HG02970 (cell line): ENCODE measurements at regions not wholly inside any gene's neighbourhood (a gene's known extent, or its start where the extent isn't known, plus 50 kb on each side); places are given as distances from the start of the nearest gene placed in this dataset.
"Not testable (repeated sequence)": the region's sequence is repeated elsewhere in the genome, so short reads cannot be mapped to it uniquely, and the experiment has no call there.

Experiments
- ATAC-seq: cut with Tn5 transposase; IDR thresholded peaks from one replicate; pipeline ENCODE4 v1.9.1; 2021; ENCODE audit warnings: mild to moderate bottlenecking, moderate library complexity, moderate number of reproducible peaks; ENCODE audit not compliant: unreplicated experiment, low FRiP score

DNA sequence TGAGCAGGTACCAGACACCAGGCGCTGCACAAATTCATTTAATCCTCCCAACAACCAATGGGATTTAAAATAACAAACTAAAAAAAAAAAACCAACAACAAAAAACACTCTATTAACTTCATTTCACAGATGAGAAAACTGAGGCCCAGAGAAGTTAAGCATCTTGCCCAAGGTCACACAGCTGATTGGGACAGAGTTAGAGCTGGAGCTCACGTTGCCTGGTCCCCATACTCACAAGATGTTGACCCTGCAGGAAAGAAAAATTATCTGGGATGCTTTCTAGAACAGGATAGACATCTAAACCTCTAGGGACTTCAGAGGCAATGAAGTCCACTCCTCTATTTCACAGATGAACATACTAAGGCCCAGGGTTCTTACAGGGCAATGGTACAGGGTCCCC is 175.3 kb downstream of the PSMG1 start:
- ATAC-seq = no peak

DNA sequence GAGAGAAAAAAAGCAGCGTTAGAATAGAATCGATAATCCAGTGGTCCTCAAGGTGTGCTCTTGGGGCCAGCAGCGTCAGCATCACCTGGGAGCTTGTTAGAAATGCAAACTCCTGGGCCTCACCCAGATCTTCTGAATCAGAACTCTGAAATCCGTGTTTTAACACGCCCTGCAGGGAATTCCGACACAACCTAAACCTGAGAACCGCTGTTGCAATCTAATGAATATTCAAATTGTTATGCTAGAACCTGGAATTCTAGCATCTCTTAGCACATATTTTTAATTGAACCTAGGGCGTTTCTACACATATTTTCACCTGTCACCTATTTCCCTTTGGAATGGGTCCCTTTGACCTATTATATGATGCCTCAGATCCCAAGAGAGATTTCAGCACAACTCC is 175.7 kb downstream of the PSMG1 start:
- no peak for ATAC-seq

DNA sequence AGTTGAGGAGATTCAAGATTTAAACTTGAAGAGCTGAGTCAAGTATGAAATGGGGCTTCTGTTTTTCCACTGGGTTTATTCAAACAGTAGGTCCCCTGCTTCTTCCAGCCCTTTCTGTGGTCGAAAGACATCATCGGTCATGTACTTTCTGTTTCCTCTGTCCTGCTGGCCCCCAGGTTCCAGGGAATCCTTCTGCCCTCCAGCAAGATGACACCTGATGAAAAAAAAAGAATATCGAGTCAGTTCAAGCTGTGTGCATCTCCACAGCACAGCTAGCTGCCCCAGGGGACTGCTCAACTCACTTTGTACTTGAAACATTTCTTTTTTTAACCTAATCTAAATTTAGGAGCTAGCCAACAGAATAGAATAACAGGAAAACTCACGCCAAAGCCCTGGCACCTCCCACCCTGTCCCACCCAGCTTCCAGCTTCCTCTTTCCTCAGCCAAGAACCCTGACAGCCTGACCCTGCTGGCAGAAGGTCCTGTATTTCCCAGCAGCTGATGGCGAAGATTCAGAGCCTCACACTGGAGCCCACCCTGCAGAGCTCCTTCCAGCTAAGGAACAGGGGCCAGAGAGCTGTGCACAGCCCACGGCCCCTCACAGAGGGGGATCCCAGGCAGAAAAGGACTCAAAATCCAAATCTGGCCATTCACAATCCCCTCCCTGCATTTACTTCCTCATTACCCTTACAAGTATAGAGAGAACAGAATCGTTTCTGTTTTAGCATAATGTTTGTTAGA is 176.5 kb downstream of the PSMG1 start:
- ATAC-seq = no peak

DNA sequence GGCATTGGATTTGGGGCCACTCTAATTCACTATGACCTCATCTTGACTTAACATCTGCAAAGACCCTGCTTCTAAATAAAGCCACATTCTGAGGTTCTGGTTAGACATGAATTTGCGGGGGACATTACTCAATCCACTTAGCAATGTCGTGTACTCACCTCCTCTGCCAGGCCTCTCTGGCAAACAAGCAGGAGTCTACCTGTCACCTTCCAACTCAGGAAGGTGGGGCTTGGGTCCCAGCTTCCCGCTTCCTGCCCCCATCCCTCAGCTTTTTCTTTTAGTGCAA is 177.8 kb downstream of the PSMG1 start:
- ATAC-seq = no peak

DNA sequence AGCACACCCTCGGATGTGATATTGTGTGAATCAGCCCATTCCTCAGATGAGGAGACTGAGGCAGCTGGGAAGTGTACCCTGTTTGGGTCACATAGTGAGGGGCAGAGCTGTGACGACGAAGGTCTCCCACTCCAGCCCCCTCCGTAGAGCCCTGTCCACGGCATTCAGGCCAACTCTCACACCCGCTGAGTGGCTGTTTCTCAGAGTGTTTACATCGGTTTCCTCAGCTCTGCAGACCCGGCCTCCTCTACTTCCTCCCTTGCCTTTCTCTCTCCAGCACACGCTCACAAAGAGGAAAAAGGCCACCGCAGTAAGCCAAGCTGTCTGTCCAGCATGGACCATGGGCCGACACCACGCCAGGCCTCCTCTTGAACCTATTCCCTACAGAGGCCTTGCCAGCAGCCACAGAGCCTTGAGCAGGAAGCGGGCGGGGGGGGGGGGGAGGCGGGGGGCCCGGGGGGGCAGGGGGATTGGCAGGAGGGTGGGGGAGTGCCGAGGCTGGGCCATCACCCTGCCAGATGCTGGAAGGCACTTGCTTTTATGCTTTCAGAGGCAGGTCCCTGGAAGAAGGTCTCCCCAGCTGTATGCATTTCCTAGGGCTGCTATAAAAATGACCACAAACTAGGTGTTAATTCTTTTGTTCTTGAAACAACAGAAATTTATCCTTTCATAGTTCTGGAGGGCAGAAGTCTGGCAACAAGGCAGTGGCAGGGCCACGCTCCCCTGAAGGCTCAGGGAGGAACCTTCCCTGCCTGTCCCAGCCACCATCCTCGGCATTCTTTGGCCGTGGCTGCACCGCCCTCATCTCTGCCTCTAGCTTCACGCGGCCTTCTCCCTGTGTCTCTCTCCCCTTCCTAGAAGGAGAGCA is 178.4 kb downstream of the PSMG1 start:
- no peak for ATAC-seq

DNA sequence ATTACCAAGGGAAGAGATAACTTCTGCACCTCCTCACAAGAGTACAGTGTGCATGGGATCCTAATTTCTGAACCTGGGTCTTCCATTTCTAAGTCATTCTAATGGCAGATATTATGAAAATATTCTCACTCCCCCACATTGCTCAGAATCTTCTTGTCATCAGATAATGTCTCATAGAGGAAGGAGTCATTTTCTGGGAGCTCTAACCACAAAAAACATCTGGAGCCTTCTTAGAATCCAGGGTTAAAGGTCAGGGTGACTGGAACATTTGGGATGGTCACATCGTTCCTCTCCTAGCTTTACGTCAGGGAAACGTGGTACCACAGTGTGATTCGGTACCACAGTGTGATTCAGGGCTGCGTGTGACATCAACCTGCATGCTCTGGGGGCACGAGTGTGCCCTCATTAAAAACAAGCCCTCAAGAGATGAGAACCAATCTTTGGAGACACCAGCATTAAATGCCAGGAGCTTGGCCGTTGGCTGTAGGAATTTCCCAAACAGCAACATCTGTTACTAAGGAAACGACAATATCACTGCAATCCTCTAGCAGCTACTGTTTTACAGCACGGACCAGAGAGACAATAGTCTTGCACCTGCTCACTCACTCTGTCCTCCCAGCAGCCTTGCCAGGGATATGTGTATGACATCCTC is 179.1 kb downstream of the PSMG1 start:
- ATAC-seq = no peak

DNA sequence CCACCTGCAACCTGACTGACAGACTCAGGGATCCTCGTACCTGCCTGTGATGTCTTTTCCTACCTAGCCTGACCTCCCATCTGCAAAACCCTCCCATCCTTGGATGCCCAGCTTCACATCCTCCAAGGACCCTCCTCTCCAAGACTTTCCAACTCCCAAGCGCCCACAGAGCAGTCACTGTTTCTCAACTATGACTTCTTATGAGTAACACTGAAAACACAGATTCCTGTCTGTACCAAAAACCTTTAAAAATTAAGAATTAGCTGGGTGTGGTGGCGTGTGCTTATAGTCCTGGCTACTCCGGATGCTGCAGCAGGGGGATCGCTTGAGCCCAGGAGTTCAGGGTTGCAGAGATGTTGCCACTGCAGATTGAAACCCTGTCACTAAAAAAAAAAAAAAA is 181.9 kb downstream of the PSMG1 start:
- ATAC-seq = no peak

DNA sequence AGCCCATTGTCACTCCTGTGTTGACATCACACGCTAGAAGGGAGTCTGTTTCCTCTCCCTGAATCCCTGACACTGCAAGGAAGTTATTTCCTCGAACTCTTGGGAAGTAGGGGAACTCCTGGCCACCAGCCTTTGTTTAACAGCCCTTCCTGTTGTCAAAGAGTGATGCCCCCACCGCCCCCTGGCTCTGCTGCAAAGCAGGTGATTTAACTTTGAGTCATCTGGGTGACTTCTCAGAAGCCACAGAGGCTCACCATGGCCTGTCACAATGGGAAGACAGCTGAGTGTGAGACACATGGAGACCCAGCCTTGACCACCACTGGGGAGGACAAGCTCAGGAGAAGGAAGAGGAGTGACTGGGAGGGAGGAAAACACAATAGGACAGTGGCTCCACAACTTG is 182.8 kb downstream of the PSMG1 start:
- no peak for ATAC-seq

DNA sequence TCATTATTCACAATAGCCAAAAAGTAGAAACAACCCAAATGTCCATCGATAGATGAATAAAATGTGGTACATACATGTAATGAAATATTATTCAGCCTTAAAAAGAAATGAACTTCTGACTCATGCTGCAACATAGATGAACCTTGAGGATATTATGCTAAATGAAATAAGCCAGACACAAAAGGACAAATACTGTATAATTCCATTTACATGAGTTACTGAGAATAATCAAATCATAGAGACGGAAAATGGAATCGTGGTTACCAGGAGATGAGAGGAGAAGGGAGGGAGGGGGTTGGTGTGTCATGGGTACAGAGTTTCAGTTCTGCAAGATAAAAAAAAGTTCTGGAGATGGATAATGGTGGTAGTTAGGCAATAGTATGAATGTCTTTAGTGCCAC is 184.1 kb downstream of the PSMG1 start:
- no peak for ATAC-seq

DNA sequence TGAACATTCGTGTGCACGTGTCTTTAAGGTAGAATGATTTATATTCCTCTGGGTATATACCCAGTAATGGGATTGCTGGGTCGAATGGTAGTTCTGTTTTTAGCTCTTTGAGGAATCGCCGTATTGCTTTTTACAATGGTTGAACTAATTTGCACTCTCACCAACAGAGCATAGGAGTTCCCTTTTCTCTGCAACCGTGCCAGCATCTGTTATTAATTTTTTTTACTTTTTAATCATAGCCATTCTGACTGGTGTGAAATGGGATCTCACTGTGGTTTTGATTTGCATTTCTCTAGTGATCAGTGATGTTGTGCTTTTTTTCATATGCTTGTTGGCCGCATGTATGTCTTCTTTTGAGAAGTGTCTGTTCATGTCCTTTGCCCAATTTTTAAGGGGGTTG is 185.0 kb downstream of the PSMG1 start:
- not testable (repeated sequence) for ATAC-seq

DNA sequence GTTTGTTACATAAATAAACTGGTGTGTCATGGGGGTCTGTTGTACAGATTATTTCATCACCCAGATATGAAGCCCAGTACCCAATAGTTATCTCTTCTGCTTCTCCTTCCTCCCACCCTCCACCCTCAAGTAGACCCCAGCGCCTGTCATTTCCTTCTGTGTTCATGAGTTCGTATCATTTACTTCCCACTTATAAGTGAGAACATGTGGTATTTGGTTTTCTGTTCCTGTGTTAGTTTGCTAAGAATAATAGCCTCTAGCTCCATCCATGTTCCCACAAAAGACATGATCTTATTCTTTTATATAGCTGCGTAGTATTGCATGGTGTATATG is 185.4 kb downstream of the PSMG1 start:
- not testable (repeated sequence) for ATAC-seq

DNA sequence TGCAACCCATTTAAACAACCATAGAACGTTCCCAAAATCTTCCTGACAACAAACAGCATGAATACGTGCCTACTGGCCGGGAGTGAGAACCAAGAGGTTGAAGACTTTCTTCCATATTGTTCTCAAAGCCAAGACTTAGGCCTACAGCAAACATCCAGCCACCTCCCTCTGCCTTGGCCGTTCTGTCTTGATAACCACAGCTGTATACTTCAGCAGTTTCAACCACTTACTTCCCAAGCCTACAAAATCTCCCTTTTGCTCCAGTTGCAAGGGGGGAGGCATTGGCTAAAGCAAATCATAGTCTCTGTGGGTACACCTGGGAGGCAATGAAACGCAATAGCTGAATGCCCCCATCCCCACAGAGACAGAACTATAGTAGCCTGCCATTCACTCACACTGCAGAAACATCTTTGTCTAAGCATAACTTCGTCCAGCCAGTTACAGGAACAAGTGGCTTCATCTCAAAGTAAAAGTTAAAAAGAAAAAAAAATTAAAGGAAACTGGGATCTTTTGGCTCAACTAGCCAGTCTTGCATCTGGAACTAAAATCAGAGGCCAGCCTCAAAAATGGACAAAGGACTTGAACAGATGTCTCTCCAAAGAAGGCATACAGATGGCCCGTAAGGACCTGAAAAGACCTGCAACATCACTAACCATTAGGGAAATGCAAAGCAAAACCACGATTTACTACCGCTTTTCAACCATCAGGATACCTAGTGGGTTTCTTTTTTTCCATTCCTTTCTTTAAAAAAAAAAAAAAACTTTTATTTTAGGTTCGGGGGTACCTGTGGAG is 186.0 kb downstream of the PSMG1 start:
- no peak for ATAC-seq

DNA sequence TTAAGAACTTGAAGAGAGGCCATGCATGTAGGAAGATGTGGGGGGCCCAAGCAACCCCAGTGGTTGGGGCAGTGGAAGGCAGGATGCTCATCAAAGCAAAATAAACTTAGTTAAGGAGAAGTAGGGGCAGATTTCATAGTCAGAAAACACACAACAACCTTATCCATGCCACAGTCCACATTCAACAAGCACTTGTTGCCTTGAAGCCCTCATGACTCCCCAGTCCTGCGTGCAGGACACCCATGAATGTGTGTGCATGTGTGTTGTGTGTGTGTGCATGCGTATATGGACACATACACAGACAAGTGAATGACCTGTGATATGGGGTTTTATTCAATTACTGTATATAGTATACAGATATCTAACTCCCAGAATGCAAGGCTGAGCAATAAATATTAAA is 186.9 kb downstream of the PSMG1 start:
- ATAC-seq = no peak

DNA sequence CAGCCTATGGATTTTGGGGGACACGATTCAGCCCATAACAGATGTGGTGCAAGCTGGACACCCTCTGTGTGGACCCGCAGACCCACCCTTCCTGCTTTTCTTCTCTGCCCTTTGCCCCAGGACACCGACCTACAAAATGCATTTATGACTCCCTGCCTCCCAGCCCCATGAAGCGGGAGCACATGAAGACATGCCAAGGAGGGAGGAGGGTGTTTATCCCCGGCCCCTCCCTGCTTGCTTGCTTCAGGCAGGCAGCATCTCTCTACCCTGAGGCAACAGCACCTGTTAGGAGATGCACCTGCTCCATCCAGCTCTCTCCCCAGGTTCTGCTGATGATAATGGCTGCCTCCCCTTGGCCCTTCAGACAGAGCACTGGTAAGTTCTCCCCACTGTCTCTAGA is 187.5 kb downstream of the PSMG1 start:
- no peak for ATAC-seq

DNA sequence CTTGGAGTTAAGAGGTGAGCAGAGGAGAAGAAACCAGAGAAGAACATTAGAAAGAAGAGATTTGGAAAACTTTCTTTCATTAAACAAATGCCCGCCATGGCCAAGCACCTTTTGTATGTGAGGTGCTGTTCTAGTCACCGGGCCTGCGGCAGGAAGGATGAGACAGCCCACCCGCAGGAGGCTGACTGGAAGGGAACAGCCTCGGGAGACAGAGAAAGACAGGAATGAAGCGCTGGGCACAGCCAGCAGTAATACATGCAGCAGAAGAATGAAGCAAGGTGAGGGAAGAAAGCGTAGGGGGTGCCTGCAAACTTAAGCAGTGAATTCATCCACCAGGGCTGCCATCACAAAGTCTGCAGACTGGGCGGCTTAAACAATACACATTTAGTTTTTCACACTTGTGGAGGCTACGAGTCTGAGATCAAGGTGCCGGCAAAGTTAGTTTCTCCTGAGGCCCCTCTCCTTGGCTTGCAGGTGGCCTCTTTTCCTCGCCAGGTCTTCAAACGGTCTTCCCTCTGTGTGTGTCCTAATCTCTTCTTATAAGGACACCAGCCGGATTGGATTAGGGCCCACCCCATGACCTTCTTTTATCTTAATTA is 188.1 kb downstream of the PSMG1 start:
- ATAC-seq = no peak

DNA sequence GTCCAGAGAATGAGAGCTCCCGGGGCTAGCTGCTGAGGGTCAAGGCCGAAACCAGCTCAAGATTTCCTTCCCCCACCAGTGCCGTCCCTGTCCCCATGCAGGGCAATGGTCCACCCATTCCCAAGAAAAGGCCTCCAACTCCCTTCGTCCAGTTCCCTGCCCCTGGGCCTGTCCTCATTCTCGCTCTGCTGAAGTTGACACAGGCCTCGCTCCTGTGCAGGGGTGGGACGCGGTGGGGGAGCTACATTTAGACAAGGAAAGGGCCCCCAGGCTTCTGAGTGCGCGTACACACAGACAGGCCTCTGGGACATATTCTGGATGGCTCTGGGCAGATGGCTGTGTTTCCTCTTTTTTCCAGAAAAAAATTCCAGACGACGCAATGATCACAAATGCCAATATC is 188.3 kb downstream of the ETS2 start:
- no peak for ATAC-seq

DNA sequence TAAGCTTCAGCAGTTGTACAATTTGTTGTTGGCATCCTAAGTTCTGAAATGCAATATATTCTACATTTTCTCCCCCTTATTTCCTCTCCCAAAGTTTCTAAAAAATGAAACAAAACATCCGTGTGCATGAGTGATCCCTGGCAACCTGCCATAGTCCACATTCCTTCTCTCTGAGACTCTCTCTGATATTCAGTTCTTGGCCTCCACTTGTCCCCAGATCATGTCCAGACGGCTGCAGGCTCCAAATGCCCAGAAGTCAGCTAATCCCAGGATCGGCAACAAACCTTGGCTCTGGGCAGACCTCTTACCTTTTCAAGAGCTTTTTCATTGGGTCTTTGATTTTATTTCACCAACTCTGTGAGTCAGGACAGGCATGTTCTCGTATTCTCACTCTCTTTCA is 187.8 kb downstream of the ETS2 start:
- ATAC-seq = no peak

DNA sequence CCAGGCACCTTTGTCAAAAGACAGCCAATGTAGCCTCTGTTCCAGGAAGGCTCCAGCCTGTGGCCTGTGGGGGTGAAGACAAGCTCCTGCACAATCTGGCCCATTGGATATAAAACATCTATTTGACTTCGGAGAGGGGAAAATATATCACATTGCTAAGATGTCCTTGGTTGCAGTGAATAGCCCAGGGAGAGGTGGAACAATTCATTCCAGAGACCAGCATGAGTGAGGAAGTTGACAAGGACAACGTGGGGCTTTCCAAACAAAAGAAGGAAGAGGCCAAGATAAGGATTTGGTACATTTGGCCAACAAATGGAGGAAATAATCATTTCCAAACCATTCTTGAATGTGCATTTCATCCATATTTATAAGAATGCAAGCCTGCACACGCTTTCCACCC is 187.0 kb downstream of the ETS2 start:
- ATAC-seq = no peak

DNA sequence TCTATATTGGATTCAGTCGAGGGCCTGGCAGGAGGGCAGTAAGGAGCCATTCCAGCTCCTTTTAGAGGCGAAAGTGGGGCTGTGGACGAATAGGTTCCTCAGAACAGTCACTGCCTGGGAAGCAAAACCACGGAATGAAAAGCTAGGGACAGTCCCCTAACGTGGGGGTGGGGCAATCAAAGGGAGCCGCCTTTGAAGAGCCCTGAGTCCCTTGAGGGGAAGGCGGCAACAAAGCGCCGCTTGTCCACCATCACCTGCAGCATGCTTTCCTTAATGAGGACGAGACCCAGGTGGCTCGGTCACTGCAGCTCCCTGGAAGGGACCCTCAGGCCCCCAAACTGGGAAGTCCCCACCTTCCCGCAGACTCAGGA is 184.7 kb downstream of the ETS2 start:
- ATAC-seq = no peak

DNA sequence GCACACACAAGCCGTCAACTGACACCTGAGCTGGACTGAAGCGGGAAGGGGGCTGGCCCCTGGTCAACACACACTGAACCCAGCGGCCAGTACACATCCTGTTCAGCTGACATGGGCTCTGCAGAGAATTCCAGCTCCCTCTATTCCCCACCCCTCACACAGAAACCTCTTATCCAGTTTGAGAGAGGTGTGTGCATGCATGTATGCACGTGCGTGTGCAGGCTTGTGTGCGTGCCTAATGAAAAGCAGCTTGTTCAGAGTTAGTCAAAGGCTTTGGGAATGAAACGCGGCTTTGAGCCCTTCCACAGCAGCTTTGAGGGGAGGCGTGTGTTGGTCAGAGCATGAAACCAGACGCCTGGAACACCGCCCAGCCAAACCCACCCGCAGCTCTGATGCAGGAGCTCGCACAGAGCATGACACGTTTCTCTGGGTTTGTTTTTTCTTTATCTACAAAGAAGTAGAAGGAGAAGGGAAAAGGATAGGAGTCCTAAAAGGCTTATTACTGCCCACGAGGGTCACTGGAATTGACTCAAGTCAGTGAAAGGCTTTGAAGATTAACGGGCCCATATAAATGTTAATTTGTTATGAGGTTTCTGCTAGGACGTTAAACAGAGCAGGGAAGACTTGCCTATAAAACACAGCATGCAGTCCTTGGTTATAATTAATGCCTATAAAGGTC is 184.2 kb downstream of the ETS2 start:
- no peak for ATAC-seq
